Dendritic cell treated with granulocyte-macrophage colony-stimulating factor and Interleukin-4, amounts not matched to agents 40 ng/mL and 50 ng/mL, for 4 days (primary cell): ENCODE measurements at regions not wholly inside any gene's neighbourhood (a gene's known extent, or its start where the extent isn't known, plus 50 kb on each side); places are given as distances from the start of the nearest gene placed in this dataset.
"Not testable (repeated sequence)": the region's sequence is repeated elsewhere in the genome, so short reads cannot be mapped to it uniquely, and the experiment has no call there.

Experiments
- H3K27ac Mint-ChIP-seq: one replicate; pipeline ENCODE4 v1.8.0; 2022; ENCODE audit warnings: mild to moderate bottlenecking, mixed read lengths
- H3K27me3 Mint-ChIP-seq: one replicate; pipeline ENCODE4 v1.8.0; 2022; ENCODE audit warnings: mild to moderate bottlenecking, mixed read lengths
- H3K36me3 Mint-ChIP-seq: one replicate; pipeline ENCODE4 v1.8.0; 2022; ENCODE audit warnings: low read depth, mixed read lengths
- H3K4me1 Mint-ChIP-seq: one replicate; pipeline ENCODE4 v1.8.0; 2022; ENCODE audit warnings: low read depth, mixed read lengths
- H3K4me3 Mint-ChIP-seq: one replicate; pipeline ENCODE4 v1.8.0; 2022; ENCODE audit warnings: mild to moderate bottlenecking, moderate library complexity, mixed read lengths
- H3K9me3 Mint-ChIP-seq: one replicate; pipeline ENCODE4 v1.8.0; 2022; ENCODE audit warnings: mixed read lengths
- intact Hi-C: fragments of 100-400 bp; cut with micrococcal nuclease; formaldehyde crosslinking; loops from one replicate; pipeline ENCODE4 v1.15.0; 2022

GRCh38 chr6:85707515-85708145 lies 64.9 kb upstream of the SYNCRIP start:
- H3K36me3 Mint-ChIP-seq, H3K4me1 Mint-ChIP-seq, H3K27ac Mint-ChIP-seq, intact Hi-C loops, H3K27me3 Mint-ChIP-seq, H3K4me3 Mint-ChIP-seq: not testable (repeated sequence)
- H3K9me3 Mint-ChIP-seq, result peaks cover 21% of the 10 kb centered on the region

GRCh38 chr6:85706272-85706671 lies 63.6 kb upstream of the SYNCRIP start:
- Mint-ChIP-seq H3K27me3 (no peaks in the 10 kb centered on the region), H3K4me3 (no peak overlapping the region), H3K36me3 (no peaks in the 10 kb centered on the region), H3K27ac (no peak overlapping the region), H3K4me1 (no peaks in the 10 kb centered on the region), H3K9me3 (peaks cover 21% of the 10 kb centered on the region)
- intact Hi-C loops, result no loop called here

- H3K27ac Mint-ChIP-seq, result no peak overlapping the region
- no peaks in the 10 kb centered on the region for H3K4me1 Mint-ChIP-seq
- intact Hi-C loops, result no loop called here
- no peaks in the 10 kb centered on the region for H3K36me3 Mint-ChIP-seq
- no peaks in the 10 kb centered on the region for H3K27me3 Mint-ChIP-seq
- peaks cover 21% of the 10 kb centered on the region for H3K9me3 Mint-ChIP-seq
- H3K4me3 Mint-ChIP-seq, result no peak overlapping the region
Observed at GRCh38 chr6:85705220-85705619, 62.5 kb upstream of the SYNCRIP start.

- Mint-ChIP-seq H3K4me1 (no peaks in the 10 kb centered on the region), H3K36me3 (no peaks in the 10 kb centered on the region), H3K27me3 (no peaks in the 10 kb centered on the region), H3K9me3 (peaks cover 26% of the 10 kb centered on the region), H3K4me3 (no peak overlapping the region), H3K27ac (no peak overlapping the region)
- intact Hi-C loops, result no loop called here
Observed at GRCh38 chr6:85703406-85703805, 60.7 kb upstream of the SYNCRIP start.
